ENCODE measurements at regions not wholly inside any gene's neighbourhood (a gene's known extent, or its start where the extent isn't known, plus 50 kb on each side); places are given as distances from the start of the nearest gene placed in this dataset.

DNA sequence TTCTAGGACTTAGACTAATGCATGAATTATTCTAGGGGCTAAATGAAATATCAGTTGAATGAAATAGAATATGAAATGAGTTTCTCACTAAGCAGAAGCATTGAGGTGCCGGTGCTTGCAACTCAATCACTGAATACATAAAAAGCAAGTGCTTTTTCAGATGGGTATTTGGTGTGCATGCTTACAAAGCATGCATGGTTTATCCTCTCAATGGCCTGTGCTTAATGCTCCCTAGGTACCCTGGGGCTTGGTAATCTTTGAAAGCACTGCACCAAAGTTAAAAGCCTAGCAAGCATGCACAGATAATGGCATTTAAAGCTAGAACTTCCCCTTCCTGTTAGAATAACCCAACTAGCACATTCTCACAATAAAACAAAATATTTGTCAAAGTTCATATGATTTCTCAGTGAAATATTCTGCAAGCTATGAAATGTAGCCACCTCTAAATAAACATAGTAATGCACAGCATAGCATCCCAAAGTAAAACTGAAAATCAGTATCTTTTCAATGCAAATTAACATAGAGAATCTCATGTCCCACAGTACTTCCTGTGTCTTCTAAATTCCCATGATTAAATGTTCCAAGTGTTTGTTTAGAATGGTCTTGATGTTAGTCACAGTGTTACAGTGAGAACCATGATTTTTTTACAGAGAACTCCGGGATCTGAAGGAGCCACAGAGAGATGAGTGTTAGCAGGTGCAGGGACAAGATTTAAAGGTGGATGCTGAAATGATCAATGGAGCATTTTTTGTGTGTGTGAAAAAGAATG, 143.4 kb upstream of the CDH6 start:
- BruUV-seq (replicated peaks), result no TSS peak
- dilution Hi-C loops (cut with MboI; ENCODE audit: extremely low pct_ligation_motif_present, low sequenced_read_pairs) (no loop called here), intact Hi-C loops (cut with micrococcal nuclease) (no loop called here)
- H3K79me2 ChIP-seq (ENCODE audit: control insufficient read depth, insufficient read depth, low read length), result no peaks in the 10 kb centered on the region
- FAIRE-seq (no peak), DNase-seq (ENCODE audit: low read depth, low spot score) (no peak)
- no peaks in the 10 kb centered on the region for H3K4me1 ChIP-seq (ENCODE audit: control insufficient read depth, extremely low read depth, insufficient read depth, low read length)
- H4K20me1 ChIP-seq (replicated peaks; ENCODE audit: control insufficient read depth, extremely low read depth, insufficient read depth, low read length), result no peaks in the 10 kb centered on the region
- CTCF ChIA-PET, result no interaction called here
- no peaks in the 10 kb centered on the region for H3K36me3 ChIP-seq (ENCODE audit: control insufficient read depth in 2 of 2, extremely low read depth in 1 of 2, insufficient read depth in 2 of 2, low read length in 2 of 2)
- POLR2A ChIA-PET, result no interaction called here
- no peaks in the 10 kb centered on the region for H3K9me3 ChIP-seq (replicated peaks; ENCODE audit: control insufficient read depth, insufficient read depth, low read length)
- H3K27ac ChIP-seq (ENCODE audit: insufficient read depth, low read depth, low read length), result no peak overlapping the region
- TF ChIP-seq FOS (IDR thresholded peaks at IDR 0.05; ENCODE audit: borderline replicate concordance, insufficient read depth, low read length), result no peak
- no peak for TF ChIP-seq POLR2A (IDR thresholded peaks at IDR 0.05; ENCODE audit: low read depth, low read length)
- no peak overlapping the region for H3K4me3 ChIP-seq (replicated peaks in 1 of 3; ENCODE audit: insufficient read depth in 1 of 3, low read depth in 1 of 3, low read length in 3 of 3)
- no peak overlapping the region for H3K4me2 ChIP-seq (ENCODE audit: insufficient read depth, low read length)
- no peak overlapping the region for H3K9ac ChIP-seq (replicated peaks; ENCODE audit: extremely low read depth, insufficient read depth, low read length)
- H3K9me1 ChIP-seq (replicated peaks; ENCODE audit: control insufficient read depth, extremely low read depth, insufficient read depth, low read length), result no peaks in the 10 kb centered on the region
- no peak overlapping the region for H2AFZ ChIP-seq (ENCODE audit: low read depth, low read length)
- H3K27me3 ChIP-seq (ENCODE audit: control insufficient read depth in 2 of 2, insufficient read depth in 2 of 2, low read length in 2 of 2), result no peaks in the 10 kb centered on the region

DNA sequence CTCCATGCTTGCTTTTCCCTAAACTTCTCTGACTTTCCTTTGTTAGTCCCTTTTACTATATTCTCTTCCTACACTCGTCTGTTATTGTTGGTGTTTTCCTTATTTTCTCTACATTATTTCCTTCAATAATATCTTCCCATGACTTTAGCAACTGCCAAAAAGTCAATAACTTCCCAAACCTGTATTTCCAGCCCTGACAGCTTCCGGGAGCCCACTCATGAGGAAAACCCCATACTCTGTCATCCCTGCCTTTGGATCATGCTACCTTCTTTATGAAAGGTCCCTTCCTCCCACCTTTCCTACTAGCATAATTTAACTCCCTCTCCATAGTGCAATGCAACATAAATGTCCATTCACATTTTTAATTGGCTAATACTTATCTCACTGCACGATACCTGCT, 144.0 kb upstream of the CDH6 start:
- ChIA-PET CTCF (no interaction called here), POLR2A (no interaction called here)
- Histone ChIP-seq H3K9me3 (replicated peaks; ENCODE audit: control insufficient read depth, insufficient read depth, low read length) (no peaks in the 10 kb centered on the region), H3K36me3 (ENCODE audit: control insufficient read depth in 2 of 2, extremely low read depth in 1 of 2, insufficient read depth in 2 of 2, low read length in 2 of 2) (no peaks in the 10 kb centered on the region), H3K9ac (replicated peaks; ENCODE audit: extremely low read depth, insufficient read depth, low read length) (no peak overlapping the region), H3K4me2 (ENCODE audit: insufficient read depth, low read length) (no peak overlapping the region), H4K20me1 (replicated peaks; ENCODE audit: control insufficient read depth, extremely low read depth, insufficient read depth, low read length) (no peaks in the 10 kb centered on the region), H3K4me3 (replicated peaks in 1 of 3; ENCODE audit: insufficient read depth in 1 of 3, low read depth in 1 of 3, low read length in 3 of 3) (no peak overlapping the region), H3K79me2 (ENCODE audit: control insufficient read depth, insufficient read depth, low read length) (no peaks in the 10 kb centered on the region), H3K9me1 (replicated peaks; ENCODE audit: control insufficient read depth, extremely low read depth, insufficient read depth, low read length) (no peaks in the 10 kb centered on the region), H3K27me3 (ENCODE audit: control insufficient read depth in 2 of 2, insufficient read depth in 2 of 2, low read length in 2 of 2) (no peaks in the 10 kb centered on the region), H3K27ac (ENCODE audit: insufficient read depth, low read depth, low read length) (no peak overlapping the region), H2AFZ (ENCODE audit: low read depth, low read length) (no peak overlapping the region), H3K4me1 (ENCODE audit: control insufficient read depth, extremely low read depth, insufficient read depth, low read length) (no peaks in the 10 kb centered on the region)
- no peak for TF ChIP-seq POLR2A (IDR thresholded peaks at IDR 0.05; ENCODE audit: low read depth, low read length)
- TF ChIP-seq POLR2AphosphoS5 (IDR thresholded peaks at IDR 0.05; ENCODE audit: insufficient read depth, low read depth, low read length), result no peak
- TF ChIP-seq EZH2 (IDR thresholded peaks at IDR 0.05; ENCODE audit: borderline replicate concordance, low read depth, low read length, severe bottlenecking), result no peak
- no peak for TF ChIP-seq GATA2 (IDR thresholded peaks at IDR 0.05; ENCODE audit: insufficient read depth, insufficient read length, low read depth, low read length)
- no peak for TF ChIP-seq FOS (IDR thresholded peaks at IDR 0.05; ENCODE audit: borderline replicate concordance, insufficient read depth, low read length)
- no peak for TF ChIP-seq JUN (IDR thresholded peaks at IDR 0.05; ENCODE audit: borderline replicate concordance, insufficient read depth, insufficient read length, low read depth)
- no peak for TF ChIP-seq MYC (IDR thresholded peaks at IDR 0.05; ENCODE audit: low read depth, low read length)
- TF ChIP-seq, protein P1, sequence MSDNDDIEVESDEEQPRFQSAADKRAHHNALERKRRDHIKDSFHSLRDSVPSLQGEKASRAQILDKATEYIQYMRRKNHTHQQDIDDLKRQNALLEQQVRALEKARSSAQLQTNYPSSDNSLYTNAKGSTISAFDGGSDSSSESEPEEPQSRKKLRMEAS (IDR thresholded peaks at IDR 0.05; ENCODE audit: insufficient read depth, insufficient read length), result no peak
- TF ChIP-seq, protein P2, sequence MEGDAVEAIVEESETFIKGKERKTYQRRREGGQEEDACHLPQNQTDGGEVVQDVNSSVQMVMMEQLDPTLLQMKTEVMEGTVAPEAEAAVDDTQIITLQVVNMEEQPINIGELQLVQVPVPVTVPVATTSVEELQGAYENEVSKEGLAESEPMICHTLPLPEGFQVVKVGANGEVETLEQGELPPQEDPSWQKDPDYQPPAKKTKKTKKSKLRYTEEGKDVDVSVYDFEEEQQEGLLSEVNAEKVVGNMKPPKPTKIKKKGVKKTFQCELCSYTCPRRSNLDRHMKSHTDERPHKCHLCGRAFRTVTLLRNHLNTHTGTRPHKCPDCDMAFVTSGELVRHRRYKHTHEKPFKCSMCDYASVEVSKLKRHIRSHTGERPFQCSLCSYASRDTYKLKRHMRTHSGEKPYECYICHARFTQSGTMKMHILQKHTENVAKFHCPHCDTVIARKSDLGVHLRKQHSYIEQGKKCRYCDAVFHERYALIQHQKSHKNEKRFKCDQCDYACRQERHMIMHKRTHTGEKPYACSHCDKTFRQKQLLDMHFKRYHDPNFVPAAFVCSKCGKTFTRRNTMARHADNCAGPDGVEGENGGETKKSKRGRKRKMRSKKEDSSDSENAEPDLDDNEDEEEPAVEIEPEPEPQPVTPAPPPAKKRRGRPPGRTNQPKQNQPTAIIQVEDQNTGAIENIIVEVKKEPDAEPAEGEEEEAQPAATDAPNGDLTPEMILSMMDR (IDR thresholded peaks at IDR 0.05; ENCODE audit: extremely low read depth in 1 of 2, insufficient read depth in 1 of 2, low read depth in 1 of 2, low read length in 2 of 2), result no peak
- BruUV-seq (replicated peaks), result no TSS peak
- intact Hi-C loops (cut with micrococcal nuclease) (no loop called here), dilution Hi-C loops (cut with MboI; ENCODE audit: extremely low pct_ligation_motif_present, low sequenced_read_pairs) (no loop called here)
- FAIRE-seq (no peak), DNase-seq (ENCODE audit: low read depth, low spot score) (no peak)

Measured in endothelial cell of umbilical vein (primary cell).